Astrocyte (in vitro differentiated cells and primary cell): ENCODE measurements at regions not wholly inside any gene's neighbourhood (a gene's known extent, or its start where the extent isn't known, plus 50 kb on each side); places are given as distances from the start of the nearest gene placed in this dataset.

ENCODE experiments used
- EZH2 ChIP-seq: IDR thresholded peaks from 2 replicates; pipeline ENCODE4 v1.6.1; 2012; ENCODE audit warnings: mild to moderate bottlenecking, low read length, inconsistent platforms; ENCODE audit not compliant: insufficient read depth
- TF ChIP-seq, protein P1 (sequence below): IDR thresholded peaks from 2 replicates; pipeline ENCODE4 v1.5.1; 2011; ENCODE audit warnings: low read depth, mild to moderate bottlenecking, inconsistent platforms, low read length, moderate library complexity; ENCODE audit not compliant: insufficient read depth

DNA sequence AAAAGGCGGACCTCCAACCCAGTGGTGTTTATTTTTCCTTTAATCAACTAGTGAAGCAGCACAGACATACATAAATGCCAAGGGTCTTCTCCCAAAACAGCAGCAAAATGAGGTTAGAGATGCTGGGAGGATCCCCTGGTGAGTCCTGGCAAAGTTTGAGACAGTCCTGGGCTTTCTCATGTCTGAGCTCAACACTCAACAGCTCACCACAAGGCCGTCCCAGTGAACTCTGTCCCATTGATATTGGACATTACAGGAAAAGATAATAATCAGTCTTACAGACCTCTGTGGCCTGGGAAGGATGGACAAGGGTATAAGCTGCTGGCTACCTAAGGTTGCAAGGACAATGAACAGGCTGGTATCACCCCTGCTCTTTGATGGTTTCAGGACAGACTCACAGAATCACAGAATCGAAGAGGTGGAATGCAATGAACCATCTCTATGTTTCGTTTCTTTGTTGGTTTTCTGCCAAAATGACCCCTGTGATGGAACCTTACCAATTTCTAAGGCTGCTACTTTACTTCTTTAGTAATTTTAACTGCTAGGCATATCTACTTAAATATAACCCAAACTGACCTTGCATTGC, 551.8 kb downstream of the RAB28 start:
- TF ChIP-seq, protein P1, sequence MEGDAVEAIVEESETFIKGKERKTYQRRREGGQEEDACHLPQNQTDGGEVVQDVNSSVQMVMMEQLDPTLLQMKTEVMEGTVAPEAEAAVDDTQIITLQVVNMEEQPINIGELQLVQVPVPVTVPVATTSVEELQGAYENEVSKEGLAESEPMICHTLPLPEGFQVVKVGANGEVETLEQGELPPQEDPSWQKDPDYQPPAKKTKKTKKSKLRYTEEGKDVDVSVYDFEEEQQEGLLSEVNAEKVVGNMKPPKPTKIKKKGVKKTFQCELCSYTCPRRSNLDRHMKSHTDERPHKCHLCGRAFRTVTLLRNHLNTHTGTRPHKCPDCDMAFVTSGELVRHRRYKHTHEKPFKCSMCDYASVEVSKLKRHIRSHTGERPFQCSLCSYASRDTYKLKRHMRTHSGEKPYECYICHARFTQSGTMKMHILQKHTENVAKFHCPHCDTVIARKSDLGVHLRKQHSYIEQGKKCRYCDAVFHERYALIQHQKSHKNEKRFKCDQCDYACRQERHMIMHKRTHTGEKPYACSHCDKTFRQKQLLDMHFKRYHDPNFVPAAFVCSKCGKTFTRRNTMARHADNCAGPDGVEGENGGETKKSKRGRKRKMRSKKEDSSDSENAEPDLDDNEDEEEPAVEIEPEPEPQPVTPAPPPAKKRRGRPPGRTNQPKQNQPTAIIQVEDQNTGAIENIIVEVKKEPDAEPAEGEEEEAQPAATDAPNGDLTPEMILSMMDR, result no peak
- TF ChIP-seq EZH2, result no peak
